SH-SY5Y (cell line): ENCODE measurements at regions not wholly inside any gene's neighbourhood (a gene's known extent, or its start where the extent isn't known, plus 50 kb on each side); places are given as distances from the start of the nearest gene placed in this dataset.

Experiments used
- GATA2 ChIP-seq: IDR thresholded peaks from 2 replicates; pipeline ENCODE4 v1.6.1; 2011; ENCODE audit warnings: mild to moderate bottlenecking, low read depth, low read length
- GATA3 ChIP-seq: IDR thresholded peaks from 2 replicates; pipeline ENCODE4 v1.6.1; 2011; ENCODE audit warnings: low read depth, mild to moderate bottlenecking, low read length, moderate library complexity

- TF ChIP-seq GATA3, result no peak
- no peak for TF ChIP-seq GATA2
Measured at GRCh38 chr10:6936931-6937330, 356.9 kb upstream of the PRKCQ start.
